GM10248 (cell line): ENCODE measurements at regions not wholly inside any gene's neighbourhood (a gene's known extent, or its start where the extent isn't known, plus 50 kb on each side); places are given as distances from the start of the nearest gene placed in this dataset.

Source experiments
- CTCF ChIA-PET: fragments of 300-600 bp; sonication (Branson Sonifier 250); formaldehyde crosslinking; extraction: SDS; loops from one replicate; lab custom pipeline; 2021; ENCODE audit warnings: antibody characterized with exemption; lab: Yijun Ruan, JAX
- POLR2A ChIA-PET: fragments of 350-650 bp; sonication (Branson Sonifier 250); formaldehyde crosslinking; extraction: SDS; loops from one replicate; lab custom pipeline; 2020; ENCODE audit warnings: antibody characterized with exemption; lab: Yijun Ruan, JAX
- DNase-seq: peaks from one replicate; pipeline ENCODE4 v3.0.0; 2012; ENCODE audit errors: extremely low spot score
- CTCF ChIP-seq: IDR thresholded peaks from 2 replicates; pipeline ENCODE4 v1.5.1; 2012; ENCODE audit warnings: mild to moderate bottlenecking, low read depth; ENCODE audit errors: extremely low read depth, missing control alignments, control extremely low read depth

- DNase-seq: no peak
- POLR2A ChIA-PET: no interaction called here
- no peak for TF ChIP-seq CTCF
- CTCF ChIA-PET: interaction anchor here (0.8 to 1.4 kb wide), 2 partner anchors 10 to 34 kb away, joined by 3 to 4 read pairs; no protein-coding TSS in a partner anchor
Measured at GRCh38 chr11:11056749-11057471, 199.1 kb upstream of the ZBED5 start.

DNA sequence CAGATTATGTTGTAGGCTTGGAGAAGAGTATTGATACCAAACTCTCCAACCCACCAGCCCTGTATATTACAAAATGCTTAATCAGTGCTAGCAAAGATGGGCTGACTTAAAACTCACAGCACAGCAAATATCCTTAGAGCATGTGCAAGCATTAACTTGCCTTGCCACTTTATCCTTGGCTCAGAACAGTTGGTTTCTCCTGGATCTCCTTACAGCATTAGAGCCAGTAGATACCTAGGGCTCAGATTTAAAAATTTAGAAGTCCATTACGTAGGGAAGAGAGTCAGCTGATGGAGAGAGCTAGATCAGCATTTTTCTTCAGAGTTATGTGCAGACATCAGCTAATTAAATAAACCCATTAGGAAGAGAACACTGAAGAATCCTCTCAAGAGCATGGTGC lies 198.5 kb upstream of the ZBED5 start:
- TF ChIP-seq CTCF: no peak
- DNase-seq: no peak
- ChIA-PET POLR2A (no interaction called here), CTCF (interaction anchor here (1.4 kb wide), 1 partner anchor 11 kb away, joined by 4 read pairs; no protein-coding TSS in a partner anchor)

DNA sequence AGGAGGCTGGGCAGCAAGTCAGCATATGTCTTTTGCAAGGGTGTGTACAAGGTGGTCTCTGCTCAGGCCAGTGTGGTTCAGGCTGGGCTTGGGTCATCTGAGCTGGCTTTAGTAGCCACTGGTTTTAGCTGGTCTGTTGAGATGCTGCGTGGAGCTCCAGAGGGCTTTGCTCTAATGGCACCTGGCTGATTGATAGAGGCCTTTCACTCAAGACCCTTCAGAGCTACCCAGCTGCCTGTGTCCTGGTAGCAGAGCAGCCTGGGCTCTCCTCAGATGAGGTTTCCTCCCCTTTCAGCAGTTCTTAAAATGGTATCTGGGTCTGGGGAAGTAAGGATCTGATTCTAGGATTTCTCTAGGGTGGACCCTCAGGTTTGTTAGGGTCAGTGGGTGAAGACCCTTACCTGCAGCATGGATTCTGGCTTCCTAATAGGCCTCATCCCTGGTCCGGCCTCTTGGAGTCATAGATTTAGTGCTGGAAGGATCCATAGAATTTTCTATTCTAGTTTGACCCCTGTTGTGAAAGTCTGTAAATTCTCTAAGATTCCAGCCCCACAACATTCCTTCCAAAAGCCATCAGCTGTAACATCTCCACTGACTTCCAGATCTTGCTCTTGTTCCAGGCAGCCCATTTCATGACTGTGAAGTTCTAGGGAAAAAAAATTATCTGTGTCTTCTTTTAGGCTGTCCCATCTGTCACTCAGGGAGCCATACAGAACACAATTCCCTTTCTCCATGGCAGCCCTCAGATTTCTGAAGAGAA lies 190.2 kb upstream of the ZBED5 start:
- DNase-seq: no peak
- CTCF ChIA-PET: interaction anchor here (1.2 kb wide), 1 partner anchor 20 kb away, joined by 7 read pairs; no protein-coding TSS in a partner anchor
- POLR2A ChIA-PET: no interaction called here
- TF ChIP-seq CTCF: no peak

DNA sequence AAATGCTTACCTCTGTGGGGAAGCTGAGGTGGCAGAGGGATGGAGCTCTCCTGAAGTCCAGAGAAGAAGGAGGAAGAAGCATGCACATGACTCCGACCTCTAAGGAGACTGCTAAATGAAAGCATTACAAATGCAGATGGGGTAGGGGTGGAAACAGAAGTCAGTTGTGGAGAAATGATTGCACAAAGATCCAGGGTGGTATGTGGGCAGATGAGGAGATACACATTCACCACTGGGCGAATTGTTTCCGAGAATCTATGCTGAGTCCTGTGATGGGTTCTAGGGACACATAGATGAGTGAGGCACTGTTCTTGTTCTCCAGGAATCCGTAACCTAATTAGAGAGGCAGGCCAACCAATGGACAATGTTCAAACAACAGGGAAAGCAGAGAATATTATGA lies 188.9 kb upstream of the ZBED5 start:
- POLR2A ChIA-PET: no interaction called here
- no peak for TF ChIP-seq CTCF
- CTCF ChIA-PET: interaction anchor here (1.5 to 2.9 kb wide), 3 partner anchors 10 to 1001 kb away, joined by 3 to 14 read pairs (median 4); no protein-coding TSS in a partner anchor

GRCh38 chr11:11045156-11045930 lies 187.5 kb upstream of the ZBED5 start:
- CTCF ChIA-PET: interaction anchor here (1.5 to 2.9 kb wide), 4 partner anchors 9 to 1002 kb away, joined by 3 to 14 read pairs (median 6); no protein-coding TSS in a partner anchor
- DNase-seq: no peak
- POLR2A ChIA-PET: no interaction called here
- TF ChIP-seq CTCF: no peak

More for the DNA sequence above, 188.9 kb upstream of the ZBED5 start:
- no peak for DNase-seq
